ENCODE measurements at regions not wholly inside any gene's neighbourhood (a gene's known extent, or its start where the extent isn't known, plus 50 kb on each side); places are given as distances from the start of the nearest gene placed in this dataset.

DNA sequence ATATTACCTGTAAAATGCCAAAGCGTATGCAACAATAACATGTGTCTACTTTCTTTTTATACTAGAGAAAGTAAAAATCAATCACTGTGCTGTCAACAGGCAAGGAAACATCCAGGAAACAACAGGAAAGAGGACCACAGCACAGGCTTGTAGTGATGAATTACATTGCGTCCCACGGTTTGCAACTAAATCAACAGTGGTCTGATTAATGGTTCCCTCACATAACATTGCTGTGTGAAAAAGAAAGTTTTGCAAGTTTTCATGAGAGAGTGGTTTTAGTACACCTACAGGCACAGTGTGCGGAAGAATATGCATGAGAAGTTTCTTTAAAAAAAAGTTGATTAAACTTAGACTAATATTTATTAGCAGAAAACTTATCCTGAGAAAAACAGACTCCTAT, 329.5 kb upstream of the HSF2 start:
- POLR2A ChIA-PET, result no interaction called here
- TF ChIP-seq POLR2AphosphoS5 (IDR thresholded peaks at IDR 0.05; ENCODE audit: low read depth, low read length) (no peak), TCF7L2 (IDR thresholded peaks at IDR 0.05; ENCODE audit: low read depth, low read length) (no peak), SIN3A (IDR thresholded peaks at IDR 0.05; ENCODE audit: borderline replicate concordance, insufficient read depth, low read depth, low read length) (no peak)
- TF ChIP-seq, protein P1, sequence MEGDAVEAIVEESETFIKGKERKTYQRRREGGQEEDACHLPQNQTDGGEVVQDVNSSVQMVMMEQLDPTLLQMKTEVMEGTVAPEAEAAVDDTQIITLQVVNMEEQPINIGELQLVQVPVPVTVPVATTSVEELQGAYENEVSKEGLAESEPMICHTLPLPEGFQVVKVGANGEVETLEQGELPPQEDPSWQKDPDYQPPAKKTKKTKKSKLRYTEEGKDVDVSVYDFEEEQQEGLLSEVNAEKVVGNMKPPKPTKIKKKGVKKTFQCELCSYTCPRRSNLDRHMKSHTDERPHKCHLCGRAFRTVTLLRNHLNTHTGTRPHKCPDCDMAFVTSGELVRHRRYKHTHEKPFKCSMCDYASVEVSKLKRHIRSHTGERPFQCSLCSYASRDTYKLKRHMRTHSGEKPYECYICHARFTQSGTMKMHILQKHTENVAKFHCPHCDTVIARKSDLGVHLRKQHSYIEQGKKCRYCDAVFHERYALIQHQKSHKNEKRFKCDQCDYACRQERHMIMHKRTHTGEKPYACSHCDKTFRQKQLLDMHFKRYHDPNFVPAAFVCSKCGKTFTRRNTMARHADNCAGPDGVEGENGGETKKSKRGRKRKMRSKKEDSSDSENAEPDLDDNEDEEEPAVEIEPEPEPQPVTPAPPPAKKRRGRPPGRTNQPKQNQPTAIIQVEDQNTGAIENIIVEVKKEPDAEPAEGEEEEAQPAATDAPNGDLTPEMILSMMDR (IDR thresholded peaks at IDR 0.05), result no peak
- TF ChIP-seq, protein P2, sequence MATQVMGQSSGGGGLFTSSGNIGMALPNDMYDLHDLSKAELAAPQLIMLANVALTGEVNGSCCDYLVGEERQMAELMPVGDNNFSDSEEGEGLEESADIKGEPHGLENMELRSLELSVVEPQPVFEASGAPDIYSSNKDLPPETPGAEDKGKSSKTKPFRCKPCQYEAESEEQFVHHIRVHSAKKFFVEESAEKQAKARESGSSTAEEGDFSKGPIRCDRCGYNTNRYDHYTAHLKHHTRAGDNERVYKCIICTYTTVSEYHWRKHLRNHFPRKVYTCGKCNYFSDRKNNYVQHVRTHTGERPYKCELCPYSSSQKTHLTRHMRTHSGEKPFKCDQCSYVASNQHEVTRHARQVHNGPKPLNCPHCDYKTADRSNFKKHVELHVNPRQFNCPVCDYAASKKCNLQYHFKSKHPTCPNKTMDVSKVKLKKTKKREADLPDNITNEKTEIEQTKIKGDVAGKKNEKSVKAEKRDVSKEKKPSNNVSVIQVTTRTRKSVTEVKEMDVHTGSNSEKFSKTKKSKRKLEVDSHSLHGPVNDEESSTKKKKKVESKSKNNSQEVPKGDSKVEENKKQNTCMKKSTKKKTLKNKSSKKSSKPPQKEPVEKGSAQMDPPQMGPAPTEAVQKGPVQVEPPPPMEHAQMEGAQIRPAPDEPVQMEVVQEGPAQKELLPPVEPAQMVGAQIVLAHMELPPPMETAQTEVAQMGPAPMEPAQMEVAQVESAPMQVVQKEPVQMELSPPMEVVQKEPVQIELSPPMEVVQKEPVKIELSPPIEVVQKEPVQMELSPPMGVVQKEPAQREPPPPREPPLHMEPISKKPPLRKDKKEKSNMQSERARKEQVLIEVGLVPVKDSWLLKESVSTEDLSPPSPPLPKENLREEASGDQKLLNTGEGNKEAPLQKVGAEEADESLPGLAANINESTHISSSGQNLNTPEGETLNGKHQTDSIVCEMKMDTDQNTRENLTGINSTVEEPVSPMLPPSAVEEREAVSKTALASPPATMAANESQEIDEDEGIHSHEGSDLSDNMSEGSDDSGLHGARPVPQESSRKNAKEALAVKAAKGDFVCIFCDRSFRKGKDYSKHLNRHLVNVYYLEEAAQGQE (IDR thresholded peaks at IDR 0.05; ENCODE audit: insufficient read depth in 1 of 2, low read depth in 2 of 2, low read length in 1 of 2), result no peak
- in situ Hi-C loops (cut with HindIII; ENCODE audit: low pct_unique_long_range_greater_than_20kb, low sequenced_read_pairs), result no loop called here

DNA sequence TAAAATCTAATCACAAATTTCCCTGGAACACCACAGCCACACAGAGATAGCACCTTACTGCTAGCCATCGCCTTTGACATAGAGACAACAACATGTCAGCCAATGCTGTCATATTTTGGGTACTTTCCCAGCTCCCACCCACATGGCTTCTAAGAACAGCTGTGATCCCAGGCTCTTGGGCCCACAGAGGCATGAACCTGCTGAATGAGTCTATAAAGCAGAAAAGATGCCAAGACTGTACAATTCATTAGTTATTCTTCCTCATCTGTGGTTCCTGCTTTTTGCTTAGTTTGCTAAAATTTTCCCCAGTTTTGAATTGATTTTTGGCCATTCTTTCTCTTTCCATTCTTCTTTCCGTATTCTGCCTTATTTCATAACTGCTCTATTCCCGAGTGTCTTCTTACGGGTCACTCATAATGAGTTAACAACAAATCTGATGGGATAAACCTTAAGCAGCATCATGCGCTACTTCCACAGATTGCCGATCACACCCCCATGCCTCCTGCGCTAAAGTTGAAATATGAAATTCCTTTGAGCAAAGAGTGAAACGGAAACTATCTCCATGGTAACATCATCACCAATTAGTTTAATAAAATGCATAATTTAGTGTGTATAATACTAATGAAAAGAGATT, 327.3 kb upstream of the HSF2 start:
- TF ChIP-seq, protein P1 (IDR thresholded peaks at IDR 0.05), result no peak
- TF ChIP-seq, protein P2 (IDR thresholded peaks at IDR 0.05; ENCODE audit: insufficient read depth in 1 of 2, low read depth in 2 of 2, low read length in 1 of 2), result no peak
- TF ChIP-seq TCF7L2 (IDR thresholded peaks at IDR 0.05; ENCODE audit: low read depth, low read length) (no peak), SIN3A (IDR thresholded peaks at IDR 0.05; ENCODE audit: borderline replicate concordance, insufficient read depth, low read depth, low read length) (no peak), POLR2AphosphoS5 (IDR thresholded peaks at IDR 0.05; ENCODE audit: low read depth, low read length) (no peak)
- POLR2A ChIA-PET, result interaction anchor here (0.7 kb wide), 1 partner anchor 43 kb away, joined by 16 read pairs; no protein-coding TSS in a partner anchor
- no peaks in the 10 kb centered on the region for H3K9me3 ChIP-seq (ENCODE audit: control insufficient read depth, insufficient read depth, low read depth, low read length)
- ATAC-seq (no peak), DNase-seq (ENCODE audit: low read depth, low spot score) (no peak)
- CTCF ChIA-PET, result no interaction called here
- intact Hi-C loops (cut with micrococcal nuclease; ENCODE audit: unreplicated experiment) (no loop called here), in situ Hi-C loops (cut with HindIII; ENCODE audit: low pct_unique_long_range_greater_than_20kb, low sequenced_read_pairs) (no loop called here)
- no peak overlapping the region for H3K4me3 ChIP-seq (ENCODE audit: low read depth in 2 of 2, low read length in 2 of 2)
- no peak overlapping the region for H3K27ac ChIP-seq (ENCODE audit: low read length)
- no peaks in the 10 kb centered on the region for H3K36me3 ChIP-seq (ENCODE audit: control insufficient read depth, insufficient read depth, low read length)
- no TSS peak for BruUV-seq (replicated peaks)
- no peaks in the 10 kb centered on the region for H3K27me3 ChIP-seq (ENCODE audit: control insufficient read depth, insufficient read depth, low read length)
- no peaks in the 10 kb centered on the region for H3K4me1 ChIP-seq (ENCODE audit: control insufficient read depth, insufficient read depth, low read length)

More for the DNA sequence above, 329.5 kb upstream of the HSF2 start:
- DNase-seq (ENCODE audit: low read depth, low spot score) (no peak), ATAC-seq (no peak)
- CTCF ChIA-PET, result no interaction called here
- Histone ChIP-seq H3K36me3 (ENCODE audit: control insufficient read depth, insufficient read depth, low read length) (no peaks in the 10 kb centered on the region), H3K4me1 (ENCODE audit: control insufficient read depth, insufficient read depth, low read length) (no peaks in the 10 kb centered on the region), H3K4me3 (ENCODE audit: low read depth in 2 of 2, low read length in 2 of 2) (no peak overlapping the region), H3K27me3 (ENCODE audit: control insufficient read depth, insufficient read depth, low read length) (no peaks in the 10 kb centered on the region), H3K9me3 (ENCODE audit: control insufficient read depth, insufficient read depth, low read depth, low read length) (no peaks in the 10 kb centered on the region), H3K27ac (ENCODE audit: low read length) (no peak overlapping the region)
- intact Hi-C loops (cut with micrococcal nuclease; ENCODE audit: unreplicated experiment), result loop anchor here (10.0 kb wide), 1 partner anchor 305 kb away; no protein-coding TSS in a partner anchor
- no TSS peak for BruUV-seq (replicated peaks)

All from Panc1 (cell line).